IMR-90 (cell line): ENCODE measurements at regions not wholly inside any gene's neighbourhood (a gene's known extent, or its start where the extent isn't known, plus 50 kb on each side); places are given as distances from the start of the nearest gene placed in this dataset.

Experiments
- ATAC-seq: fragments of 200-7000 bp; cut with Tn5 transposase; 2 replicates; pipeline ENCODE4 v1.9.1; 2020; ENCODE audit warnings: low read depth, mild to moderate bottlenecking, moderate library complexity
- BruUV-seq: library from RNA; stranded (reverse); fragments of 400-500 nt; replicated peaks from 2 replicates; lab custom pipeline; 2021; lab: Mats Ljungman, UMichigan
- CTCF ChIA-PET: fragments of 300-600 bp; formaldehyde crosslinking; extraction: SDS; loops from one replicate; lab custom pipeline; 2021; ENCODE audit warnings: antibody characterized with exemption; lab: Yijun Ruan, JAX
- POLR2A ChIA-PET: fragments of 300-600 bp; sonication (Branson Sonifier 250); formaldehyde crosslinking; loops from one replicate; lab custom pipeline; 2022; ENCODE audit warnings: antibody characterized with exemption; ENCODE audit not compliant: unreplicated experiment; lab: Charles Lee
- DNase-seq: peaks from one replicate; pipeline ENCODE4 v3.0.0; 2013
- H2AFZ ChIP-seq: replicated peaks from 2 replicates; pipeline ENCODE3; 2013; ENCODE audit warnings: low read length, mild to moderate bottlenecking; ENCODE audit not compliant: poor library complexity
- H2AK5ac ChIP-seq: 2 replicates; pipeline ENCODE4 v1.6.1; 2013; ENCODE audit warnings: low read depth, low read length, inconsistent platforms
- H2AK9ac ChIP-seq: replicated peaks from 2 replicates; pipeline ENCODE3; 2013; ENCODE audit warnings: mild to moderate bottlenecking, low read depth, low read length, moderate library complexity; ENCODE audit not compliant: poor library complexity
- H2BK120ac ChIP-seq: 2 replicates; pipeline ENCODE4 v1.6.1; 2013; ENCODE audit warnings: low read depth, low read length, inconsistent platforms
- H2BK15ac ChIP-seq: 3 replicates; pipeline ENCODE4 v1.6.1; 2013; ENCODE audit warnings: low read depth, low read length, inconsistent platforms
- H2BK20ac ChIP-seq: 2 replicates; pipeline ENCODE4 v1.6.1; 2013; ENCODE audit warnings: low read depth, mild to moderate bottlenecking, inconsistent platforms, low read length, moderate library complexity
- H2BK5ac ChIP-seq: 2 replicates; pipeline ENCODE4 v1.6.1; 2013; ENCODE audit warnings: mild to moderate bottlenecking, low read depth, low read length, inconsistent platforms; ENCODE audit not compliant: poor library complexity, severe bottlenecking
- H3K14ac ChIP-seq: replicated peaks from 2 replicates; pipeline ENCODE4 v1.6.1; 2013; ENCODE audit warnings: low read depth, low read length, inconsistent platforms
- H3K18ac ChIP-seq: 2 replicates; pipeline ENCODE4 v1.6.1; 2013; ENCODE audit warnings: low read depth, low read length, control low read depth
- H3K23ac ChIP-seq: 2 replicates; pipeline ENCODE4 v1.6.1; 2013; ENCODE audit warnings: low read depth, low read length, inconsistent platforms
- H3K27ac ChIP-seq: 2 replicates; pipeline ENCODE4 v1.5.1; 2013; ENCODE audit warnings: mild to moderate bottlenecking, control low read depth, low read length; ENCODE audit not compliant: insufficient read depth
- H3K27me3 ChIP-seq: 2 replicates; pipeline ENCODE4 v1.6.1; 2013; ENCODE audit warnings: low read length; ENCODE audit not compliant: control insufficient read depth, insufficient read depth
- H3K36me3 ChIP-seq: 2 replicates; pipeline ENCODE4 v1.6.1; 2013; ENCODE audit warnings: low read length, mixed read lengths; ENCODE audit not compliant: control insufficient read depth, insufficient read depth
- H3K4ac ChIP-seq: 2 replicates; pipeline ENCODE4 v1.6.1; 2013; ENCODE audit warnings: low read depth, low read length, inconsistent platforms
- H3K4me1 ChIP-seq: 2 replicates; pipeline ENCODE4 v1.6.1; 2013; ENCODE audit warnings: low read length, mixed read lengths; ENCODE audit not compliant: control insufficient read depth, insufficient read depth
- H3K4me2 ChIP-seq: 2 replicates; pipeline ENCODE4 v1.6.1; 2013; ENCODE audit warnings: low read depth, mild to moderate bottlenecking, control low read depth, low read length, moderate library complexity
- H3K4me3 ChIP-seq: 2 replicates; pipeline ENCODE4 v1.5.1; 2013; ENCODE audit warnings: low read depth, mild to moderate bottlenecking, control low read depth, low read length, moderate library complexity; ENCODE audit not compliant: insufficient read depth
- H3K56ac ChIP-seq: 2 replicates; pipeline ENCODE4 v1.6.1; 2013; ENCODE audit warnings: low read length, inconsistent platforms; ENCODE audit not compliant: insufficient read depth; ENCODE audit errors: extremely low read depth
- H3K79me1 ChIP-seq, 2 experiments: 2 replicates each; pipeline ENCODE4 v1.6.1; 2013; ENCODE audit warnings: low read length in 2 of 2, inconsistent platforms in 1 of 2, low read depth in 1 of 2
- H3K9ac ChIP-seq: 2 replicates; pipeline ENCODE4 v1.6.1; 2013; ENCODE audit warnings: low read depth, low read length, control low read depth
- H3K9me1 ChIP-seq: 2 replicates; pipeline ENCODE4 v1.6.1; 2013; ENCODE audit warnings: low read length, inconsistent platforms; ENCODE audit not compliant: insufficient read depth
- H3K9me3 ChIP-seq: 2 replicates; pipeline ENCODE4 v1.6.1; 2013; ENCODE audit warnings: low read length; ENCODE audit not compliant: control insufficient read depth, insufficient read depth
- H4K20me1 ChIP-seq: 2 replicates; pipeline ENCODE4 v1.6.1; 2013; ENCODE audit warnings: low read length, inconsistent platforms; ENCODE audit not compliant: insufficient read depth
- H4K5ac ChIP-seq: 2 replicates; pipeline ENCODE4 v1.6.1; 2013; ENCODE audit warnings: mild to moderate bottlenecking, low read depth, low read length, control low read depth
- H4K8ac ChIP-seq, 2 experiments: 2 replicates each; pipeline ENCODE4 v1.6.1; 2013; ENCODE audit warnings: low read depth in 2 of 2, low read length in 2 of 2, control low read depth in 1 of 2, inconsistent platforms in 1 of 2
- H4K91ac ChIP-seq: 2 replicates; pipeline ENCODE4 v1.6.1; 2013; ENCODE audit warnings: low read depth, low read length, inconsistent platforms; ENCODE audit not compliant: insufficient read depth
- CEBPB ChIP-seq: IDR thresholded peaks from 2 replicates; pipeline ENCODE4 v1.6.1; 2012; ENCODE audit warnings: low read depth, low read length, improper control_type of control experiment
- FOS ChIP-seq: fragments of 150-350 bp; IDR thresholded peaks from 2 replicates; pipeline ENCODE4 v1.6.1; 2016; ENCODE audit warnings: low read depth, low read length
- WGBS, 2 experiments: methylation state at CpG; one replicate each; pipeline versions ENCODE4 v1.1.5 to v1.1.7; 2013; ENCODE audit warnings: missing lambda C conversion rate in 2 of 2; ENCODE audit not compliant: insufficient read length in 1 of 2; ENCODE audit errors: extremely low coverage in 2 of 2; 5-methylcytosine and 5-hydroxymethylcytosine counted together
- dilution Hi-C: fragments of 300-500 bp; cut with HindIII; formaldehyde crosslinking; loops from one replicate; pipeline ENCODE4 v1.14.3; 2018; ENCODE audit warnings: low sequenced_read_pairs; ENCODE audit not compliant: unreplicated experiment
- in situ Hi-C: fragments of 300-500 bp; cut with MboI; formaldehyde crosslinking; loops from 3 replicates; pipeline ENCODE4 v1.14.3; 2019; ENCODE audit warnings: low sequenced_read_pairs, inconsistent platforms, mixed read lengths
- intact Hi-C: fragments of 100-400 bp; cut with micrococcal nuclease; formaldehyde crosslinking; loops from 2 replicates; pipeline ENCODE4 v1.10.0; 2022

DNA sequence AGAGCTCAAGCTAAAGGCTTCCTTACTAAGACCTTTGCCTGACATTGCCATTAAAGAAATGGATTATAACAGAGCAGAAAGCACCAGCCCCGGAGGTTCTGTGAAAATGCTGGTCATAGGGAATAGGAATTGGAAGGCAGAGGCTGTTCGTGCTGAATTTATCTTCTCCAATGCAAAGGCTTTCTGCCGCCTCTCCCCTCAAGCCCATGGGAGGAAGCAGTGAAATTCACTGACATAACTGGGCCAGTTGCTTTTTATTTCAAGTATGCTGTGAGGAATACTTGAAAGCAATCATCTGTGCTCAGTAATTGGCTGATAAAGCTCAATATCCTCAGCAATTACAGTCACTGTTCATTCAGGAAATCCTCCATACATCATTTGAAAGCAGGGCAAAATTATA, 85.4 kb upstream of the LINC00305 start:
- intact Hi-C loops (no loop called here), dilution Hi-C loops (no loop called here), in situ Hi-C loops (loop anchor here (25.0 kb wide), 1 partner anchor 97 kb away; the partner anchor contains the start of gene LINC00305)
- Histone ChIP-seq H3K36me3 (no peaks in the 10 kb centered on the region), H3K56ac (no peak overlapping the region), H2AK5ac (no peak overlapping the region), H2BK120ac (no peak overlapping the region), H3K18ac (no peak overlapping the region), H2BK20ac (no peak overlapping the region), H2AFZ (no peak overlapping the region), H3K4me3 (no peak overlapping the region), H3K23ac (no peak overlapping the region), H2AK9ac (no peak overlapping the region), H4K8ac (no peak overlapping the region), H3K4me2 (no peak overlapping the region), H3K79me1 (no peaks in the 10 kb centered on the region), H2BK5ac (no peak overlapping the region), H4K20me1 (no peaks in the 10 kb centered on the region), H3K4me1 (no peaks in the 10 kb centered on the region), H3K9ac (no peak overlapping the region), H3K9me1 (no peaks in the 10 kb centered on the region), H3K27me3 (no peaks in the 10 kb centered on the region), H3K27ac (no peak overlapping the region), H2BK15ac (no peak overlapping the region), H3K9me3 (peaks cover 4% of the 10 kb centered on the region), H4K91ac (no peak overlapping the region), H4K5ac (no peak overlapping the region), H3K4ac (no peak overlapping the region), H3K14ac (no peak overlapping the region)
- ChIA-PET CTCF (no interaction called here), POLR2A (no interaction called here)
- TF ChIP-seq FOS (no peak), CEBPB (no peak)
- no TSS peak for BruUV-seq
- no CpG with 5 or more reads among the region's 3 CpGs for WGBS, 2 experiments
- no peak for DNase-seq
- ATAC-seq, result no peak
